H9 (cell line): ENCODE measurements at regions not wholly inside any gene's neighbourhood (a gene's known extent, or its start where the extent isn't known, plus 50 kb on each side); places are given as distances from the start of the nearest gene placed in this dataset.

Source experiments
- DNase-seq: peaks from one replicate; pipeline ENCODE4 v3.0.0-alpha.2; 2017
- H2AFZ ChIP-seq: one replicate; pipeline ENCODE4 v1.6.1; 2013; ENCODE audit warnings: mild to moderate bottlenecking, low read length, control low read depth, moderate library complexity
- H2AK5ac ChIP-seq: 2 replicates; pipeline ENCODE4 v1.6.1; 2013; ENCODE audit warnings: low read length, control low read depth, mixed read lengths; ENCODE audit not compliant: insufficient read length
- H2BK120ac ChIP-seq: one replicate; pipeline ENCODE4 v1.6.1; 2013; ENCODE audit warnings: low read depth, mild to moderate bottlenecking, low read length, control low read depth, inconsistent platforms; ENCODE audit not compliant: poor library complexity, severe bottlenecking
- H2BK12ac ChIP-seq: 2 replicates; pipeline ENCODE4 v1.6.1; 2013; ENCODE audit warnings: low read length, control low read depth, mixed read lengths, low read depth; ENCODE audit not compliant: insufficient read length
- H2BK15ac ChIP-seq: 2 replicates; pipeline ENCODE4 v1.6.1; 2013; ENCODE audit warnings: low read depth, low read length, control low read depth
- H2BK20ac ChIP-seq: one replicate; pipeline ENCODE4 v1.6.1; 2013; ENCODE audit warnings: low read depth, mild to moderate bottlenecking, low read length, control low read depth, inconsistent platforms; ENCODE audit not compliant: poor library complexity, severe bottlenecking
- H2BK5ac ChIP-seq: 2 replicates; pipeline ENCODE4 v1.6.1; 2013; ENCODE audit warnings: low read length, control low read depth, mixed read lengths; ENCODE audit not compliant: insufficient read length
- H3K14ac ChIP-seq: 2 replicates; pipeline ENCODE4 v1.6.1; 2013; ENCODE audit warnings: low read length, control low read depth; ENCODE audit not compliant: insufficient read depth
- H3K18ac ChIP-seq: 2 replicates; pipeline ENCODE4 v1.6.1; 2013; ENCODE audit warnings: low read depth, mild to moderate bottlenecking, mixed read lengths, low read length, control low read depth; ENCODE audit not compliant: insufficient read length
- H3K23ac ChIP-seq: 2 replicates; pipeline ENCODE4 v1.6.1; 2013; ENCODE audit warnings: low read length, control low read depth, mixed read lengths, low read depth; ENCODE audit not compliant: insufficient read length
- H3K23me2 ChIP-seq: 2 replicates; pipeline ENCODE4 v1.6.1; 2013; ENCODE audit warnings: low read depth, mild to moderate bottlenecking, mixed read lengths, low read length, control low read depth; ENCODE audit not compliant: insufficient read length, poor library complexity, severe bottlenecking
- H3K27ac ChIP-seq: 2 replicates; pipeline ENCODE4 v1.5.1; 2013; ENCODE audit warnings: low read length, control low read depth, mixed read lengths, low read depth; ENCODE audit not compliant: insufficient read length
- H3K27me3 ChIP-seq: 2 replicates; pipeline ENCODE4 v1.6.1; 2013; ENCODE audit warnings: low read length, control low read depth, inconsistent platforms; ENCODE audit not compliant: insufficient read depth
- H3K4ac ChIP-seq: 2 replicates; pipeline ENCODE4 v1.6.1; 2013; ENCODE audit warnings: low read depth, mild to moderate bottlenecking, control low read depth, inconsistent platforms, low read length, moderate library complexity
- H3K4me1 ChIP-seq: 2 replicates; pipeline ENCODE4 v1.6.1; 2013; ENCODE audit warnings: low read length, control low read depth, inconsistent platforms; ENCODE audit not compliant: insufficient read depth
- H3K4me2 ChIP-seq: 2 replicates; pipeline ENCODE4 v1.6.1; 2013; ENCODE audit warnings: low read length, control low read depth, mixed read lengths; ENCODE audit not compliant: insufficient read length, insufficient read depth
- H3K56ac ChIP-seq: 2 replicates; pipeline ENCODE4 v1.6.1; 2013; ENCODE audit warnings: low read depth, mild to moderate bottlenecking, mixed read lengths, low read length, control low read depth; ENCODE audit not compliant: insufficient read length
- H3K79me1 ChIP-seq: 2 replicates; pipeline ENCODE4 v1.6.1; 2013; ENCODE audit warnings: low read depth, mild to moderate bottlenecking, moderate library complexity, low read length, control low read depth, inconsistent platforms; ENCODE audit not compliant: insufficient read depth, poor library complexity, severe bottlenecking
- H3K79me2 ChIP-seq: 2 replicates; pipeline ENCODE4 v1.6.1; 2013; ENCODE audit warnings: low read length, control low read depth, inconsistent platforms; ENCODE audit not compliant: insufficient read depth
- H3K9ac ChIP-seq: 2 replicates; pipeline ENCODE4 v1.6.1; 2013; ENCODE audit warnings: low read length, control low read depth, mixed read lengths; ENCODE audit not compliant: insufficient read length; ENCODE audit errors: extremely low read depth
- H3K9me3 ChIP-seq: one replicate; pipeline ENCODE4 v1.6.1; 2013; ENCODE audit warnings: low read depth, low read length, inconsistent platforms; ENCODE audit not compliant: control insufficient read depth
- H3T11ph ChIP-seq: one replicate; pipeline ENCODE4 v1.6.1; 2013; ENCODE audit warnings: mild to moderate bottlenecking, low read length, control low read depth, inconsistent platforms
- H4K20me1 ChIP-seq: one replicate; pipeline ENCODE4 v1.6.1; 2013; ENCODE audit not compliant: control insufficient read depth, insufficient read length, insufficient read depth
- H4K5ac ChIP-seq: 2 replicates; pipeline ENCODE4 v1.6.1; 2013; ENCODE audit warnings: low read depth, mild to moderate bottlenecking, mixed read lengths, low read length, control low read depth; ENCODE audit not compliant: insufficient read length
- H4K8ac ChIP-seq: replicated peaks from 2 replicates; pipeline ENCODE4 v1.6.1; 2013; ENCODE audit warnings: low read length, control low read depth, mixed read lengths, low read depth; ENCODE audit not compliant: insufficient read length
- H4K91ac ChIP-seq: 2 replicates; pipeline ENCODE4 v1.6.1; 2013; ENCODE audit warnings: low read depth, mild to moderate bottlenecking, moderate library complexity, mixed read lengths, low read length, control low read depth; ENCODE audit not compliant: insufficient read length
- H3K27ac Mint-ChIP-seq, 3 experiments: 2 replicates in 2 of 3; 3 replicates in 1 of 3; pipeline ENCODE4 v1.8.0; 2020 to 2021; ENCODE audit warnings: mixed read lengths in 3 of 3, mild to moderate bottlenecking in 1 of 3, moderate library complexity in 1 of 3
- H3K27me3 Mint-ChIP-seq: 2 replicates; pipeline ENCODE4 v1.8.0; 2021; ENCODE audit warnings: low read depth, mild to moderate bottlenecking, moderate library complexity, mixed read lengths
- H3K36me3 Mint-ChIP-seq, 3 experiments: 2 replicates in 2 of 3; 3 replicates in 1 of 3; pipeline ENCODE4 v1.8.0; 2020 to 2021; ENCODE audit warnings: low read depth in 3 of 3, mixed read lengths in 3 of 3; ENCODE audit not compliant: insufficient read depth in 1 of 3
- H3K4me1 Mint-ChIP-seq, 2 experiments: 2 replicates each; pipeline ENCODE4 v1.8.0; 2020; ENCODE audit warnings: mixed read lengths in 2 of 2
- H3K4me3 Mint-ChIP-seq, 2 experiments: 2 replicates in 1 of 2; 3 replicates in 1 of 2; pipeline ENCODE4 v1.8.0; 2020 to 2021; ENCODE audit warnings: mild to moderate bottlenecking in 2 of 2, mixed read lengths in 2 of 2, moderate library complexity in 1 of 2
- H3K9me3 Mint-ChIP-seq, 2 experiments: 2 replicates in 1 of 2; 3 replicates in 1 of 2; pipeline ENCODE4 v1.8.0; 2020; ENCODE audit warnings: mild to moderate bottlenecking in 2 of 2, mixed read lengths in 2 of 2, moderate library complexity in 1 of 2
- TF ChIP-seq, protein P1 (sequence below): fragments of 200-600 bp; sonication (generic); conservative IDR thresholded peaks from 3 replicates; pipeline ENCODE4 v1.8.0; 2021; ENCODE audit warnings: antibody characterized with exemption, mild to moderate bottlenecking

DNA sequence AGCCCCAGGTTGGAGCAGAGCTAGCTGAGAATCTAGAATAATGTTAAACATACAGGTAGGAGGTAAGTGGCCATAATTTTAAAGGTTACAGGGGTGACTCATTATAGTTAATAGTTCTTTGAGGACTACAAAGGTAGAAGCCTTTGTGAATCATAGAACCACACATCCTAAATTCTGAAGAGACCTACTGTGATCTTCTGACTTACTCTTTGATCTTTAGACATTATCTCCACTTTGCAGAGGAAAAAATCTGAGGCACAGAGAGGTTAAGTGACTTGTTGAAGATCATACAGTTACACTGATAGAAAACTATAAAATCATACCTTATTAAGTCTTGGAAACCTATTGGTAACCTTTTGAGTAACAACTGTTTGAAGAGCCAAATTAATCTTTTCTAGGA lies 1051.3 kb upstream of the NRXN1 start:
- Histone ChIP-seq H3K4me2 (no peak overlapping the region), H2BK5ac (no peak overlapping the region)

More for the DNA sequence above, 1051.3 kb upstream of the NRXN1 start:
- no peak overlapping the region for H2BK15ac ChIP-seq
- H3K9me3 ChIP-seq: no peaks in the 10 kb centered on the region
- H3K79me2 ChIP-seq: no peaks in the 10 kb centered on the region
- no peak overlapping the region for H2BK12ac ChIP-seq
- TF ChIP-seq, protein P1, sequence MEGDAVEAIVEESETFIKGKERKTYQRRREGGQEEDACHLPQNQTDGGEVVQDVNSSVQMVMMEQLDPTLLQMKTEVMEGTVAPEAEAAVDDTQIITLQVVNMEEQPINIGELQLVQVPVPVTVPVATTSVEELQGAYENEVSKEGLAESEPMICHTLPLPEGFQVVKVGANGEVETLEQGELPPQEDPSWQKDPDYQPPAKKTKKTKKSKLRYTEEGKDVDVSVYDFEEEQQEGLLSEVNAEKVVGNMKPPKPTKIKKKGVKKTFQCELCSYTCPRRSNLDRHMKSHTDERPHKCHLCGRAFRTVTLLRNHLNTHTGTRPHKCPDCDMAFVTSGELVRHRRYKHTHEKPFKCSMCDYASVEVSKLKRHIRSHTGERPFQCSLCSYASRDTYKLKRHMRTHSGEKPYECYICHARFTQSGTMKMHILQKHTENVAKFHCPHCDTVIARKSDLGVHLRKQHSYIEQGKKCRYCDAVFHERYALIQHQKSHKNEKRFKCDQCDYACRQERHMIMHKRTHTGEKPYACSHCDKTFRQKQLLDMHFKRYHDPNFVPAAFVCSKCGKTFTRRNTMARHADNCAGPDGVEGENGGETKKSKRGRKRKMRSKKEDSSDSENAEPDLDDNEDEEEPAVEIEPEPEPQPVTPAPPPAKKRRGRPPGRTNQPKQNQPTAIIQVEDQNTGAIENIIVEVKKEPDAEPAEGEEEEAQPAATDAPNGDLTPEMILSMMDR: no peak
- H4K5ac ChIP-seq: no peak overlapping the region
- H3K14ac ChIP-seq: no peak overlapping the region
- no peak overlapping the region for H3K56ac ChIP-seq
- no peaks in the 10 kb centered on the region for H3K36me3 Mint-ChIP-seq
- H4K8ac ChIP-seq: no peak overlapping the region
- no peak for DNase-seq
- no peak overlapping the region for H3K4ac ChIP-seq
- no peak overlapping the region for H2BK20ac ChIP-seq
- no peak overlapping the region for H3K27ac ChIP-seq
- H2AK5ac ChIP-seq: no peak overlapping the region
- H2BK120ac ChIP-seq: no peak overlapping the region
- no peak overlapping the region for H3K4me3 Mint-ChIP-seq
- H3K9ac ChIP-seq: no peak overlapping the region
- no peak overlapping the region for H3T11ph ChIP-seq
- no peak overlapping the region for H3K18ac ChIP-seq
- no peaks in the 10 kb centered on the region for H3K79me1 ChIP-seq
- no peak overlapping the region for H3K27ac Mint-ChIP-seq
- H2AFZ ChIP-seq: no peak overlapping the region
- no peaks in the 10 kb centered on the region for H3K9me3 Mint-ChIP-seq
- no peak overlapping the region for H4K91ac ChIP-seq
- peaks cover 5 to 12% of the 10 kb centered on the region in 2 experiments for H3K4me1 Mint-ChIP-seq
- no peaks in the 10 kb centered on the region for H4K20me1 ChIP-seq
- H3K23ac ChIP-seq: no peak overlapping the region
- no peaks in the 10 kb centered on the region for H3K27me3 ChIP-seq
- no peaks in the 10 kb centered on the region for H3K27me3 Mint-ChIP-seq
- no peaks in the 10 kb centered on the region for H3K23me2 ChIP-seq
- H3K4me1 ChIP-seq: no peaks in the 10 kb centered on the region
